Loucy (cell line): ENCODE measurements at regions not wholly inside any gene's neighbourhood (a gene's known extent, or its start where the extent isn't known, plus 50 kb on each side); places are given as distances from the start of the nearest gene placed in this dataset.

Source experiments
- CTCF ChIP-seq: fragments of 200-600 bp; sonication (generic); conservative IDR thresholded peaks from 2 replicates; pipeline ENCODE4 v1.5.1; 2014; ENCODE audit warnings: mild to moderate bottlenecking, antibody characterized with exemption, low read length
- EZH2phosphoT487 ChIP-seq: fragments of 200-600 bp; IDR thresholded peaks from 2 replicates; pipeline ENCODE4 v1.6.1; 2018; ENCODE audit warnings: antibody characterized with exemption, mild to moderate bottlenecking, moderate library complexity, borderline replicate concordance

GRCh38 chr20:51285684-51286083 is 256.8 kb downstream of the NFATC2 start:
- TF ChIP-seq CTCF (no peak), EZH2phosphoT487 (no peak)
